ENCODE measurements at regions not wholly inside any gene's neighbourhood (a gene's known extent, or its start where the extent isn't known, plus 50 kb on each side); places are given as distances from the start of the nearest gene placed in this dataset.

DNA sequence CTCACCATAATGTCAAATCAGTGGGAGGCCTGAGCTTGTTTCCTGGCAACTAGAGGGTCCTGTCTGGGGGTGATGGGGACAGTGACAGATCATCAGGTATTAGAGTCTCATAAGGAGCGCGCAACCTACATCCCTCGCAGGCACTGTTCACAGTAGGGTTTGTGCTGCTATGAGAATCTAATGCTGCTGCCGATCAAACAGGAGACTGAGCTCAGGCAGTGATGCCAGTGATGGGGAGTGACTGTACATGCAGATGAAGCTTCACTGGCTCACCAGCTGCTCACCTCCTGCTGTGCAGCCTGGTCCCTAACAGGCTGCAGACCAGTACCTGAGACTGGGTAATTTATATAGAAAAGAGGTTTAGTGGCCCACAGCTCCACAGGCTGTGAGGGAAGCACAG is 147.3 kb downstream of the TTLL2 start:
- Mint-ChIP-seq H3K4me1 (peaks cover 18% of the 10 kb centered on the region), H3K27ac (no peak overlapping the region), H3K4me3 (no peak overlapping the region), H3K27me3 (ENCODE audit: insufficient read depth) (no peaks in the 10 kb centered on the region), H3K9me3 (no peaks in the 10 kb centered on the region), H3K36me3 (ENCODE audit: low read depth) (no peaks in the 10 kb centered on the region)
- Histone ChIP-seq H3K27me3 (ENCODE audit: control insufficient read depth, insufficient read depth, low read length, poor library complexity, severe bottlenecking) (no peaks in the 10 kb centered on the region), H3K9ac (ENCODE audit: extremely low read depth, low read length, poor library complexity, severe bottlenecking) (no peak overlapping the region), H3K4me1 (ENCODE audit: control insufficient read depth, insufficient read depth, low read length) (peaks cover 6% of the 10 kb centered on the region), H3K4me3 (ENCODE audit: low read length) (no peak overlapping the region), H3K36me3 (ENCODE audit: control insufficient read depth, insufficient read depth, low read length) (no peaks in the 10 kb centered on the region), H3K27ac (ENCODE audit: low read depth, low read length) (no peak overlapping the region), H3K9me3 (ENCODE audit: control insufficient read depth, low read length) (no peaks in the 10 kb centered on the region)
- 96 to 97% methylated on average over 4 of the region's 4 CpGs for WGBS, 2 experiments (ENCODE audit: insufficient coverage in 1 of 2, insufficient read length in 1 of 2)
- TF ChIP-seq, protein P1, sequence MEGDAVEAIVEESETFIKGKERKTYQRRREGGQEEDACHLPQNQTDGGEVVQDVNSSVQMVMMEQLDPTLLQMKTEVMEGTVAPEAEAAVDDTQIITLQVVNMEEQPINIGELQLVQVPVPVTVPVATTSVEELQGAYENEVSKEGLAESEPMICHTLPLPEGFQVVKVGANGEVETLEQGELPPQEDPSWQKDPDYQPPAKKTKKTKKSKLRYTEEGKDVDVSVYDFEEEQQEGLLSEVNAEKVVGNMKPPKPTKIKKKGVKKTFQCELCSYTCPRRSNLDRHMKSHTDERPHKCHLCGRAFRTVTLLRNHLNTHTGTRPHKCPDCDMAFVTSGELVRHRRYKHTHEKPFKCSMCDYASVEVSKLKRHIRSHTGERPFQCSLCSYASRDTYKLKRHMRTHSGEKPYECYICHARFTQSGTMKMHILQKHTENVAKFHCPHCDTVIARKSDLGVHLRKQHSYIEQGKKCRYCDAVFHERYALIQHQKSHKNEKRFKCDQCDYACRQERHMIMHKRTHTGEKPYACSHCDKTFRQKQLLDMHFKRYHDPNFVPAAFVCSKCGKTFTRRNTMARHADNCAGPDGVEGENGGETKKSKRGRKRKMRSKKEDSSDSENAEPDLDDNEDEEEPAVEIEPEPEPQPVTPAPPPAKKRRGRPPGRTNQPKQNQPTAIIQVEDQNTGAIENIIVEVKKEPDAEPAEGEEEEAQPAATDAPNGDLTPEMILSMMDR (conservative IDR thresholded peaks at IDR 0.05), result no peak
- DNase-seq, result no peak

- H3K9me3 ChIP-seq (ENCODE audit: control insufficient read depth, low read length), result no peaks in the 10 kb centered on the region
- Mint-ChIP-seq H3K9me3 (no peaks in the 10 kb centered on the region), H3K4me1 (peaks cover 18% of the 10 kb centered on the region), H3K36me3 (ENCODE audit: low read depth) (no peaks in the 10 kb centered on the region), H3K27ac (no peak overlapping the region), H3K4me3 (no peak overlapping the region), H3K27me3 (ENCODE audit: insufficient read depth) (no peaks in the 10 kb centered on the region)
- WGBS, 2 experiments (ENCODE audit: insufficient coverage in 1 of 2, insufficient read length in 1 of 2), result 80 to 93% methylated on average over 1 of the region's 1 CpG
- H3K9ac ChIP-seq (ENCODE audit: extremely low read depth, low read length, poor library complexity, severe bottlenecking), result no peak overlapping the region
- TF ChIP-seq, protein P1 (conservative IDR thresholded peaks at IDR 0.05), result no peak
- H3K27ac ChIP-seq (ENCODE audit: low read depth, low read length), result no peak overlapping the region
- no peaks in the 10 kb centered on the region for H3K27me3 ChIP-seq (ENCODE audit: control insufficient read depth, insufficient read depth, low read length, poor library complexity, severe bottlenecking)
- peak; percentile 40 for DNase-seq
- H3K4me1 ChIP-seq (ENCODE audit: control insufficient read depth, insufficient read depth, low read length), result peaks cover 6% of the 10 kb centered on the region
- H3K36me3 ChIP-seq (ENCODE audit: control insufficient read depth, insufficient read depth, low read length), result no peaks in the 10 kb centered on the region
- no peak overlapping the region for H3K4me3 ChIP-seq (ENCODE audit: low read length)
Observed at GRCh38 chr6:167472880-167473279, 148.0 kb downstream of the TTLL2 start.

DNA sequence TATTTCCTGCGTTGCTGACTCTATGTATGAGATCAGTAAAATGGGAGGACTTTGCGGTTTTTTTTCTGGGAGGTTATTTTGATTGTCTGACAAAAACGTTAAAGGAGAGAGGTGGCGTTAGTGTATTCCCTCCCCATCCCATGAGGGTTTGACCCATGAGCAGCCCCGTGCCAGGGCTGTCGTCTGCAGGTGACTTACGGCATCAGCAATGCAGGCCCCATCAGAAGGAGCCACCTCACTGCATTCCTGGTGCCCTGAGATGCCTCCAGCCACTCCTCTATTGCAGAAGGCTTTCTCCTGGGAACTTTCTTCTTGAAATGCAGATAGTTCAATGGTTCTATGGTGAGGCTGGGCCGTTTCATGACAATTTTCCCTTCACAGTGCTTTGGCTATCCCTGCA is 149.3 kb downstream of the TTLL2 start:
- Mint-ChIP-seq H3K4me1 (peaks cover 18% of the 10 kb centered on the region), H3K9me3 (no peaks in the 10 kb centered on the region), H3K36me3 (ENCODE audit: low read depth) (no peaks in the 10 kb centered on the region), H3K27me3 (ENCODE audit: insufficient read depth) (no peaks in the 10 kb centered on the region), H3K4me3 (no peak overlapping the region), H3K27ac (no peak overlapping the region)
- Histone ChIP-seq H3K9me3 (ENCODE audit: control insufficient read depth, low read length) (no peaks in the 10 kb centered on the region), H3K9ac (ENCODE audit: extremely low read depth, low read length, poor library complexity, severe bottlenecking) (no peak overlapping the region), H3K4me3 (ENCODE audit: low read length) (no peak overlapping the region), H3K27ac (ENCODE audit: low read depth, low read length) (no peak overlapping the region), H3K4me1 (ENCODE audit: control insufficient read depth, insufficient read depth, low read length) (peaks cover 6% of the 10 kb centered on the region), H3K36me3 (ENCODE audit: control insufficient read depth, insufficient read depth, low read length) (no peaks in the 10 kb centered on the region), H3K27me3 (ENCODE audit: control insufficient read depth, insufficient read depth, low read length, poor library complexity, severe bottlenecking) (no peaks in the 10 kb centered on the region)
- 80 to 92% methylated on average over 8 of the region's 8 CpGs for WGBS, 2 experiments (ENCODE audit: insufficient coverage in 1 of 2, insufficient read length in 1 of 2)
- DNase-seq, result no peak
- TF ChIP-seq, protein P1 (conservative IDR thresholded peaks at IDR 0.05), result no peak

Measured in endodermal cell (in vitro differentiated cells).